Muscle layer of duodenum (tissue), 2 donors: ENCODE measurements at regions not wholly inside any gene's neighbourhood (a gene's known extent, or its start where the extent isn't known, plus 50 kb on each side); places are given as distances from the start of the nearest gene placed in this dataset.

ENCODE experiments used
- H3K27ac ChIP-seq: one replicate; pipeline ENCODE4 v1.7.0; 2013; ENCODE audit warnings: mild to moderate bottlenecking, low read length
- H3K27me3 ChIP-seq: one replicate; pipeline ENCODE4 v1.7.0; 2013; ENCODE audit warnings: low read depth, mild to moderate bottlenecking, control low read depth, low read length
- H3K36me3 ChIP-seq, 2 donors: one replicate each; pipeline ENCODE4 v1.7.0; 2013; ENCODE audit warnings: low read length in 2 of 2, control low read depth in 1 of 2, mild to moderate bottlenecking in 1 of 2; ENCODE audit not compliant: insufficient read depth in 2 of 2, control insufficient read depth in 1 of 2
- H3K4me1 ChIP-seq, 2 donors: one replicate each; pipeline ENCODE4 v1.7.0; 2013; ENCODE audit warnings: low read length in 2 of 2, mild to moderate bottlenecking in 2 of 2, control low read depth in 1 of 2, moderate library complexity in 1 of 2; ENCODE audit not compliant: insufficient read depth in 2 of 2, control insufficient read depth in 1 of 2
- H3K4me3 ChIP-seq, 2 donors: one replicate each; pipeline ENCODE4 v1.7.0; 2013; ENCODE audit warnings: low read length in 2 of 2, low read depth in 1 of 2, mild to moderate bottlenecking in 1 of 2
- H3K9me3 ChIP-seq, 2 donors: one replicate each; pipeline ENCODE4 v1.7.0; 2013; ENCODE audit warnings: low read length in 2 of 2, control low read depth in 1 of 2, mild to moderate bottlenecking in 1 of 2; ENCODE audit not compliant: control insufficient read depth in 1 of 2
- donor health status: healthy.

DNA sequence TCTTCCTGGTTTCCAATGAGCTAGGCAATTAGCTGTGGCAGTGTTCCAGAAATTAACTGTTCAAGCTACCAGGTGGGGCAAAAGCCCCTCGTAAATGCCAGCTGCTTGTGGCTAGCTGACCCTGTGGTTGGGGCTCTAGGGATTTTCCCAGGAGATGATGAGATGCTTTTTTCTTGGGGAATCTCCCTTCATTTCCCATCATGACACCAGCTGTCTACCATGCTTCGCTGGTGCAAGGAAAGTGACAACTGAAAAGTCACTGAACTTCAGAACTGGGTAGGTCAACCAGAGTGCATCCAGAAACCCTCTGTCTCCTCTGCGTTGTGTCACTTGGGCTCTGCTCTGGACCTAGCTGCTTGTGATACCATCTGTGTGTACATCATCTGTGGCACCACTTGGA lies 386.5 kb upstream of the DCC start:
- no peak overlapping the region for H3K4me3 ChIP-seq
- H3K27ac ChIP-seq = no peak overlapping the region
- no peaks in the 10 kb centered on the region for H3K9me3 ChIP-seq
- H3K27me3 ChIP-seq = no peaks in the 10 kb centered on the region
- H3K36me3 ChIP-seq = no peaks in the 10 kb centered on the region
- H3K4me1 ChIP-seq = no peaks in the 10 kb centered on the region

GRCh38 chr18:51955136-51955535 lies 384.9 kb upstream of the DCC start:
- no peaks in the 10 kb centered on the region for H3K27me3 ChIP-seq
- H3K9me3 ChIP-seq = no peaks in the 10 kb centered on the region
- H3K4me3 ChIP-seq = no peak overlapping the region
- no peak overlapping the region for H3K27ac ChIP-seq
- no peaks in the 10 kb centered on the region for H3K4me1 ChIP-seq
- no peaks in the 10 kb centered on the region for H3K36me3 ChIP-seq

GRCh38 chr18:51957001-51957400 lies 383.0 kb upstream of the DCC start:
- Histone ChIP-seq H3K36me3 (no peaks in the 10 kb centered on the region), H3K4me1 (no peaks in the 10 kb centered on the region), H3K9me3 (no peaks in the 10 kb centered on the region), H3K27me3 (no peaks in the 10 kb centered on the region), H3K4me3 (no peak overlapping the region), H3K27ac (no peak overlapping the region)

DNA sequence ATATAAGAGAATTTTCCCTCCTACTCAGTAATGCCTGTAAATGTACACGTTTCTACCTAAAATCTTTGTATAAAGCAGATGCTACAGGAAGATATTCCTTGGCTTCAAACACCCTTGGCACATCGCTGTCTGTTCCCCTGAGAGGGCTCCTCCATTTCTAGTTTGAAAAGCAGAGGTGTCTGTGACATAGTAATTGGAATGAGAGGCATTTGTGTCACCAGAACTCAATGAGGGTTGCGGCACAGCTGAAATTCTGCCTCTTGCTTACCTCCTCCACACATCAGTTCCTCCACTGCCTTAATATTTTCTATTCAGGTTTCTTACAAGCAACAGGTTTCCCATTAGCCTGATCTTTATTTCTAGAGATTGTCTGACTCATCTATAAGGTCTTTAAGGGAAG lies 359.9 kb upstream of the DCC start:
- no peak overlapping the region for H3K27ac ChIP-seq
- no peaks in the 10 kb centered on the region for H3K36me3 ChIP-seq
- H3K4me3 ChIP-seq = no peak overlapping the region
- H3K9me3 ChIP-seq = no peaks in the 10 kb centered on the region
- H3K4me1 ChIP-seq = no peaks in the 10 kb centered on the region
- no peaks in the 10 kb centered on the region for H3K27me3 ChIP-seq

- no peak overlapping the region for H3K4me3 ChIP-seq
- no peaks in the 10 kb centered on the region for H3K27me3 ChIP-seq
- H3K27ac ChIP-seq = no peak overlapping the region
- H3K9me3 ChIP-seq = no peaks in the 10 kb centered on the region
- H3K36me3 ChIP-seq = no peaks in the 10 kb centered on the region
- H3K4me1 ChIP-seq = no peaks in the 10 kb centered on the region
Measured at GRCh38 chr18:51988277-51988676, 351.7 kb upstream of the DCC start.

GRCh38 chr18:51997129-51997528 lies 342.9 kb upstream of the DCC start:
- Histone ChIP-seq H3K27ac (no peak overlapping the region), H3K9me3 (no peaks in the 10 kb centered on the region), H3K27me3 (no peaks in the 10 kb centered on the region), H3K4me3 (no peak overlapping the region), H3K4me1 (no peaks in the 10 kb centered on the region), H3K36me3 (no peaks in the 10 kb centered on the region)

DNA sequence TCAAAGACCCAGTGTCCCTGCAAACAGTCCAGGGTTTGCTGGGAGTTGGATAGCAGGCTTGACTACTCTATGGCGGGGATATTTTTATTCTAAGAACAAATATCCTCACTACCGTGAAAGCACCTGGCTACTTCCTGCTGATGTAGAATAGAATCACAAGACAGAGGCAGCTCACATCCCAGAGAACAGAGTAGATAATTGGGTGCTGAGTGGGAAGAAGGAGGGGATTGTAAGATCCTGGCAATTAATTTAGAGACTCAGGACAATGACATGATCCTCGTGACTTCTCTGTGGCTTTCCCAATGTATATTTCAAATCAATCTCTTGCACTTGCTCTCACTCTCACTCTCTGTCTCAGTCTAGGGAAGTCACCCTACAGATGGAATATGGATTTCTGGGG lies 341.9 kb upstream of the DCC start:
- H3K36me3 ChIP-seq = no peaks in the 10 kb centered on the region
- H3K9me3 ChIP-seq = no peaks in the 10 kb centered on the region
- H3K27me3 ChIP-seq = no peaks in the 10 kb centered on the region
- H3K4me1 ChIP-seq = no peaks in the 10 kb centered on the region
- no peak overlapping the region for H3K27ac ChIP-seq
- no peak overlapping the region for H3K4me3 ChIP-seq

DNA sequence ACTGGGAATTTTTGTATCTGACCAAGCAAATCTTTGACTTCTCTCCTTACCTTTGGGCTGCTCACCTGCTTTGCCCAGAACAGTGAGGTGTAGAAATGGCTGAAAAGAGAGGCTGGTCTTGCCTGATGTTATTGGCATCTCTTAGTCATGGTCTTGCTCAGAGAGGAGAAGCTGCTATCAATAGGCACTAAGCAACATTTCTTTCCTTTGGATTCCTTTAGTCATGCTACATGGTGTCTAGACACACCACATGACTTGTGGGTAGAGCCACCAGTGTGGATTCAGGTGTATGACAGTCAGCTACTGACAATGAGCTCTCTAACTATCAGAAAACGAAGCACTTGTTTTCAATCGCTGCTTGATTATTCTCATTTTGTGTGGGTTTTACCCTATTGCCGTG lies 341.3 kb upstream of the DCC start:
- no peak overlapping the region for H3K27ac ChIP-seq
- no peak overlapping the region for H3K4me3 ChIP-seq
- no peaks in the 10 kb centered on the region for H3K36me3 ChIP-seq
- no peaks in the 10 kb centered on the region for H3K27me3 ChIP-seq
- no peaks in the 10 kb centered on the region for H3K9me3 ChIP-seq
- no peaks in the 10 kb centered on the region for H3K4me1 ChIP-seq

GRCh38 chr18:51999351-51999750 lies 340.6 kb upstream of the DCC start:
- H3K9me3 ChIP-seq = no peaks in the 10 kb centered on the region
- no peaks in the 10 kb centered on the region for H3K27me3 ChIP-seq
- no peaks in the 10 kb centered on the region for H3K4me1 ChIP-seq
- H3K27ac ChIP-seq = no peak overlapping the region
- no peak overlapping the region for H3K4me3 ChIP-seq
- H3K36me3 ChIP-seq = no peaks in the 10 kb centered on the region

DNA sequence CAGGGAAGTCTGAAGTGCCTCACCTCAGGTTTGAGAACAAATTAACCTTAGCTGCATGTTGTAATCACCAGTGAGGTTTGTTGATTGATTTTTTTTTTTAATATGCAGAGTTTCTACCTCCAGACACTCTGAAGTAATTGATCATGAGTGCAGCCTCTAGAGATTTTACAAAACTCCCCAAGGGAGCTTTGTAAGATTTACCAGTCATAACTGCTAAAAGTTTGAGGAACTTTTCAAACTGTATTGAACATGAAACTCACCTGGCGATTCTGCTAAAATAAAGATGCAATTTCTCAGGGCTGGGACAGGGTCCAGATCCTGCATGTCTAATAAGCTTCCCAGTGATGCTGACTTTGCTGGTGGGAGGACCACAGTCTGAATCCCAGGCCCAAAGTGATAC lies 339.6 kb upstream of the DCC start:
- Histone ChIP-seq H3K27ac (no peak overlapping the region), H3K27me3 (no peaks in the 10 kb centered on the region), H3K9me3 (no peaks in the 10 kb centered on the region), H3K36me3 (no peaks in the 10 kb centered on the region), H3K4me3 (no peak overlapping the region), H3K4me1 (no peaks in the 10 kb centered on the region)

DNA sequence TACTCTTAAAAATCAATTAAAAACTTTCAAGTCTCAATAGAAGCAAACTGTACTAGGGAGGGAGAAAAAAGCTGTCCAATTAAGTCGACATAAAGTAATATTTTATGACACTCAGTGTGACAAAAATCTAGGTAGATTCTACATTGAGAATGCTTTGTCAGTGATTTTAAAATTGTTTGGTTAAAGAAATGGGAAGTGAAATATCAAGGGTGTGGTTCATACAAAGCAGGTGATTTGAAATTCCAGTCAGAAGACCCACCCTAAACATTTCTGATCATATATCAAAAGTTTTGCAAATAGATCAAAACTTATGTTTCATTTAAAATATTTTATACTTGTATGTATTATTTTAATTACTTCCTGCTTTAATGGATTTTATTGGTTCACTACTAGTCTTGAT lies 338.9 kb upstream of the DCC start:
- Histone ChIP-seq H3K4me1 (no peaks in the 10 kb centered on the region), H3K27me3 (no peaks in the 10 kb centered on the region), H3K36me3 (no peaks in the 10 kb centered on the region), H3K27ac (no peak overlapping the region), H3K9me3 (no peaks in the 10 kb centered on the region), H3K4me3 (no peak overlapping the region)

- Histone ChIP-seq H3K4me3 (no peak overlapping the region), H3K36me3 (no peaks in the 10 kb centered on the region), H3K4me1 (no peaks in the 10 kb centered on the region), H3K27ac (no peak overlapping the region), H3K9me3 (no peaks in the 10 kb centered on the region), H3K27me3 (no peaks in the 10 kb centered on the region)
Measured at GRCh38 chr18:52002600-52002999, 337.4 kb upstream of the DCC start.
